Esophagus squamous epithelium (tissue), 4 donors: ENCODE measurements at regions not wholly inside any gene's neighbourhood (a gene's known extent, or its start where the extent isn't known, plus 50 kb on each side); places are given as distances from the start of the nearest gene placed in this dataset.
A peak's percentile ranks its signal among the peaks of the same experiment; 100 is the strongest.

Experiments
- POLR2A ChIP-seq, 4 donors: fragments of 450-650 bp; IDR thresholded peaks; one replicate each; pipeline ENCODE4 v1.6.1; 2017; ENCODE audit warnings: antibody characterized with exemption in 4 of 4, mild to moderate bottlenecking in 4 of 4, moderate library complexity in 3 of 4
- TF ChIP-seq, protein P1 (sequence below), 6 experiments: fragments of 450-650 bp in 4 of 6; fragments of 200-600 bp in 2 of 6; sonication (generic) in 2 of 6; IDR thresholded peaks; one replicate each; pipeline ENCODE4 v1.5.1; 2016 to 2019; ENCODE audit warnings: antibody characterized with exemption in 6 of 6, mild to moderate bottlenecking in 4 of 6, moderate library complexity in 4 of 6

DNA sequence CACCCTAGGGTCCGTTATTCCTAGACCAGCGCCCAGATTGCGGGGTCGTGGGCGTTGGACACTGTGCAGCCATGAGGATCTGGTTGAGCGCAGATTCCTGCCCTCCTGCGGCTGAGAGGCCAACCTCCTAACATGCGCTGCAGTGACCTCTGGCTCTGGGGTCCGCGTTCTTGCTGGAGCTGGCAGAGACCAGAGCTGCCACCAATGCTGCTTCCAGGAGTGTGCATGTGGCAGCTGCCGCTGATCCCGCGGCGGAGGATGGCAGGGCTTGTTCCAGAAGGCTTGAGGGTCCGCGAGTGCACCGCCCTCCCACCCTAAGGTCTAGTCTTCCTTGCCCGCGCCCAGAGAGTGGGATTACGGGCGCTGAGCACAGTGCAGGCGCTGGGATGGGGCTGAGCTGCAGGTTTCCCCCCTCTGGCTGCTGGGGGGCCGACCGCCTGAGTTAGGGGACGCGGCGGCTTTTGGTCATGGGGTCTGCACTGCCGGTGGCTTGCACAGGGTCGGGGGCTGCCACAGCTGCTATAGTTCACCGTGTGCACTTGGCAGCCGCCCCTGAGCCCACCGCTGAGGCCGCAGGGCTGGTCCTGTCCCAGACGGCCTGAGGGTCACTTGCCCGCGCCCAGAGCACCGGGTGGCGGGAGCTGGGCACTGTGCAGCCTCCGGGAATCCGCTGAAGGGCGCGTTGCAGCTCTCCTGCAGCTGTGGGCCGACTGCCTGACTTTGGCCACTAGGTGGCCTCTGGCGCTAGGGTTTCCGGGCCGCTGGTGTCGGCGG is 145.9 kb downstream of the CCDC74A start:
- TF ChIP-seq, protein P1, sequence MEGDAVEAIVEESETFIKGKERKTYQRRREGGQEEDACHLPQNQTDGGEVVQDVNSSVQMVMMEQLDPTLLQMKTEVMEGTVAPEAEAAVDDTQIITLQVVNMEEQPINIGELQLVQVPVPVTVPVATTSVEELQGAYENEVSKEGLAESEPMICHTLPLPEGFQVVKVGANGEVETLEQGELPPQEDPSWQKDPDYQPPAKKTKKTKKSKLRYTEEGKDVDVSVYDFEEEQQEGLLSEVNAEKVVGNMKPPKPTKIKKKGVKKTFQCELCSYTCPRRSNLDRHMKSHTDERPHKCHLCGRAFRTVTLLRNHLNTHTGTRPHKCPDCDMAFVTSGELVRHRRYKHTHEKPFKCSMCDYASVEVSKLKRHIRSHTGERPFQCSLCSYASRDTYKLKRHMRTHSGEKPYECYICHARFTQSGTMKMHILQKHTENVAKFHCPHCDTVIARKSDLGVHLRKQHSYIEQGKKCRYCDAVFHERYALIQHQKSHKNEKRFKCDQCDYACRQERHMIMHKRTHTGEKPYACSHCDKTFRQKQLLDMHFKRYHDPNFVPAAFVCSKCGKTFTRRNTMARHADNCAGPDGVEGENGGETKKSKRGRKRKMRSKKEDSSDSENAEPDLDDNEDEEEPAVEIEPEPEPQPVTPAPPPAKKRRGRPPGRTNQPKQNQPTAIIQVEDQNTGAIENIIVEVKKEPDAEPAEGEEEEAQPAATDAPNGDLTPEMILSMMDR (IDR thresholded peaks at IDR 0.05), result peak; percentile 74 to 89 (median 85)
- TF ChIP-seq POLR2A (IDR thresholded peaks at IDR 0.05), result no peak
